LNCaP clone FGC (cell line): ENCODE measurements at regions not wholly inside any gene's neighbourhood (a gene's known extent, or its start where the extent isn't known, plus 50 kb on each side); places are given as distances from the start of the nearest gene placed in this dataset.

Experiments
- DNase-seq: peaks from one replicate; pipeline ENCODE4 v3.0.0-alpha.2; 2011; ENCODE audit warnings: low read depth
- H3K4me3 ChIP-seq: 2 replicates; pipeline ENCODE4 v1.5.1; 2011; ENCODE audit warnings: mild to moderate bottlenecking, low read depth, low read length, control low read depth
- TF ChIP-seq, protein P1 (sequence below): IDR thresholded peaks from 2 replicates; pipeline ENCODE4 v1.5.1; 2012; ENCODE audit warnings: mild to moderate bottlenecking; ENCODE audit not compliant: control insufficient read depth, insufficient read depth; ENCODE audit errors: extremely low read depth

DNA sequence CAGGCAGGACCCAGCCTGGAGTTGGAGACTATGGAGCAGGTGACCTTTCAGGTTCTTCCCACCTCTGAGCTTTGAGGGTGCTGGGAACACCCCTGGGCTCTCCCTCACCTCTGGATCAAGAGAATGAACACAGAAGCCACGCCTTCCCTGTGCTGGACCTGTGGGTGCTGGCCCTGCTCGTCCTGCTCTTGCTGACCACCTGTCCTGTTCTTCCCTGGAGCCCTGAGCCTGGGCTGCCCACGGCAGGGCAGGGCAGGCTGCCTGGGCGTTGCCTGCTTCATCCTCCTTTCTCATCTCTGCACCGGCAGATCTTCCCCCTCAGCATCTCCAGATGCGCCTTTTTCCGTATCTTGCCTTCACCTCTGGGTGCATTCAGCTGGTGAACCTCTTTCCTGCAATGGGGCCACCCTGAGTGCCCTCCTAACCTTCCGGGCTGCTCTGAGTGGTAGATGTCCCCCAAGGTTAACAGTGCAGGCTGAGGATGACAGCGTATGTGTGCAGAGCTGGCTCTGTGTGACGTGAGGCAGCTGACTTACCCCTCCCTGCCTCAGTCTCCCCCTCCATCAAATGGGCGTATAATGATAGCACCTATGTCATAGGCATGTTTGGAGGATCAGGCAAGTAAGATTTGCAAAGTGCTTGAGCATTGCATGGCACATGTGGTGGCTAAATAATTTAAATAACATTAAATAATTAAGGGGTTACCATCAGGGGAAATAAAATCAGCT is 225.8 kb upstream of the CIBAR2 start:
- H3K4me3 ChIP-seq, result no peak overlapping the region
- TF ChIP-seq, protein P1, sequence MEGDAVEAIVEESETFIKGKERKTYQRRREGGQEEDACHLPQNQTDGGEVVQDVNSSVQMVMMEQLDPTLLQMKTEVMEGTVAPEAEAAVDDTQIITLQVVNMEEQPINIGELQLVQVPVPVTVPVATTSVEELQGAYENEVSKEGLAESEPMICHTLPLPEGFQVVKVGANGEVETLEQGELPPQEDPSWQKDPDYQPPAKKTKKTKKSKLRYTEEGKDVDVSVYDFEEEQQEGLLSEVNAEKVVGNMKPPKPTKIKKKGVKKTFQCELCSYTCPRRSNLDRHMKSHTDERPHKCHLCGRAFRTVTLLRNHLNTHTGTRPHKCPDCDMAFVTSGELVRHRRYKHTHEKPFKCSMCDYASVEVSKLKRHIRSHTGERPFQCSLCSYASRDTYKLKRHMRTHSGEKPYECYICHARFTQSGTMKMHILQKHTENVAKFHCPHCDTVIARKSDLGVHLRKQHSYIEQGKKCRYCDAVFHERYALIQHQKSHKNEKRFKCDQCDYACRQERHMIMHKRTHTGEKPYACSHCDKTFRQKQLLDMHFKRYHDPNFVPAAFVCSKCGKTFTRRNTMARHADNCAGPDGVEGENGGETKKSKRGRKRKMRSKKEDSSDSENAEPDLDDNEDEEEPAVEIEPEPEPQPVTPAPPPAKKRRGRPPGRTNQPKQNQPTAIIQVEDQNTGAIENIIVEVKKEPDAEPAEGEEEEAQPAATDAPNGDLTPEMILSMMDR, result no peak
- DNase-seq, result no peak

DNA sequence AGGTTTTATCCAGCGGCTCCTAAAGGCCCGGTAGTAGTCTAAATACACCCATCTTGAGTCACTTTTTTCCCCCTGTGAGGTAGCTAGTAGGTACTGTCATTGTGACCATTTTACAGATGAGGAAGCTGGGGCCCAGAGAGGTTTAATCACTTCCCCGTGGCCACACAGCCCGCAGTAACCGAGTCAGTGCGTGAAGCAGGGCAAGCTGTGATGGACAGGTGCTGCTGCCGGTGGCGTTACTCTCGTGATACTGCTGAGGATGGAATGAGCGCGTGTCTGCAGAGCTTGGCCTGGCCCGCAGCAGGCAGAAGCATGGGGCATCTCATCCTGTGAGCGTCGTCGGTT is 226.3 kb upstream of the CIBAR2 start:
- no peak overlapping the region for H3K4me3 ChIP-seq
- TF ChIP-seq, protein P1, result no peak
- no peak for DNase-seq

DNA sequence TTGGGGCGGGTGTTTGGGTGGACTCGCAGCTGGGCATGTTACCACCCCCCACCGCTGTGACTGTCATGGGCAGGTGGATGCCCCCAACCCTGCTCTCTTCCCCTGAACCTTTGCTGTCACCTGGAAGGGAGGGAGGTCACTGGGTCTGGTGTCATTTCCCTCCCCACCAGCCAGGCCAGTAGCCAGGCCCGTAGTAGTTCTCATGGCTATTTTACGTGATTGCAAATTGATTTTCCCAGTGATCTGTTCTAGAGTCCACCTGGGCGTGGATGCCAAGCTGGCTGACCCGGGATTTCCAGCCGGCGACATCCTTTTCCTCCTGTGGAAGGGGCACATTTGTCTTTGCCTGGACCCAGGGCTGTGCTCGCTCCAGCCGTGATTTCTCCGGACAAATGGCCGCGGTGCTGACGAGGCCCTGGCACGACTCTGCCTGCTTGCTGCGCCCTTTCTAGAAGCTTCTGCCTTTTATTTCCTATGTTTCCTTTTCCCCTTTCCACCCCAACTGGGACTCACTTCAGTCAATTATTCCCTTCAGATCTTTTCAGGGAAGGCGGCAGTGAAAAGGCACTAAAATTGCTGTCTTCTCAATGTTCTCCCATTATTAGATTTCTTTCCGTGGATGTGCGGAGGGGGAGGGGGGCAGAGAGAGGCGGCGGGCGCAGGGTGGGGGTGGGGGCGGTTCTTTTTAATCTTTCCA is 226.9 kb upstream of the CIBAR2 start:
- TF ChIP-seq, protein P1, result no peak
- no peak for DNase-seq
- H3K4me3 ChIP-seq, result no peak overlapping the region

DNA sequence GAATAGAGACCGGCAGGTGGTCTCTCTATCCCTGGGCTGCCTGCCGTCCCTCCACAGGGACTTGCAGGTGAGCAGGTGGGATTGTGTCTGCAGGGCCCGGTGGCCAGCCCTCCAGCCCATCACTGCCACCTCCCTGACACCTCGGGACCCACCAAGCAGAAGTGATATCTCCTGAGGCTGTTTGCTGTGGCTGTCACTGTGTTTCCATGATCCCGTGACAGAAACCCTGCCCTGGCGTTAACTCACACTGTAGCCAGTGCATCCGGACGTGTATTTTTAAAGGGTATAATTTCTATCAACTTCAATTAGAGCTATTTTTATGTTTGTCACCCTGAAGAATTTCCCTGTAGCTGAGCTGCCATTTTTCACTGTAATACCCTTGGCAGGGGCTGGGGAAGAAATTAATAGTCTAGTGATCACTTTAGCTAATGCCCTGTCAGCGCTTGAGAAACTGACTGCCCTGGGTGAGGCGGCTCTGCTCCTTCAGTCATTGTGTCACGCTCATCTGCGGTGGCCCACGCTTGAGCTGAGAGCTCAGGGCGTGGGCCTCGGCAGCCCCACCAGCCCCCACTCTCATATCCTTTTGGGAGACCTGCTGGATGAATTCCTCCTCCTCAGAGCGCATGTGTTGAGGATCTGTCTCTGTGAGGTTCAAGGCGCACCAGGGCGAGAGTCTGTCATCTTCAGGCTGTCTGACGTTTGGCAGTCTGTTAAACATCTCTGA is 229.9 kb upstream of the CIBAR2 start:
- no peak for DNase-seq
- no peak overlapping the region for H3K4me3 ChIP-seq
- TF ChIP-seq, protein P1, result no peak

DNA sequence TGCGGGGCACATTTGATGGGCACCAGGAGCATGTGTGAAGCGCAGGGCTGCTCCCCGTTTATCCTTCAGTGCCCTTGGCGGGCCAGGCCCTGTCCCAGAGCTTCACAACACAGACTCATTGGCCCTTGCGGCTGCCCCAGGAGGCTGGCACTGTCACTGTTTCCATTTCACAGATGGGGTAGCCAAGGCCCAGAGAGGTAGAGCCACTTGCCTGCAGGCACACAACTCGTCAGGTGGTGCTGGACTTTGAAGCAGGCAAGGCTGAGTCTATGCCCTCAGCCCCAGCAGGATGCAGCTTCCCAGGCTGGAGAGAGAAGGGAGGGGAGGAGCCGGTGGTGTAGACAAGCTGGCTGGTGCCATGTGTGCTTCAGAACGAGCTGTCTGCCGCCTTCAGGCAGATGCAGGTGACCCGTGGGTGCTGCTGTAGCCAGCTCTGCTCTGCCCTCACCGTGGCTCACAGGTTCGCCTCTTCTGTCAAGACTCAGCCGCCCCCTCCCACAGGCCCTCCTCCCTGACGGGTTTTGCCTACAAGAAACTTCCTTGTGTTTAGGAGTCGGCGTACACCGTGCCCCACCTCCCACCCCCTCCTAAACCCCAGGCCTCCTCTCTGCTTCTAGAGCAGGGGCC is 232.3 kb upstream of the CIBAR2 start:
- TF ChIP-seq, protein P1, result no peak
- H3K4me3 ChIP-seq, result no peak overlapping the region
- no peak for DNase-seq

DNA sequence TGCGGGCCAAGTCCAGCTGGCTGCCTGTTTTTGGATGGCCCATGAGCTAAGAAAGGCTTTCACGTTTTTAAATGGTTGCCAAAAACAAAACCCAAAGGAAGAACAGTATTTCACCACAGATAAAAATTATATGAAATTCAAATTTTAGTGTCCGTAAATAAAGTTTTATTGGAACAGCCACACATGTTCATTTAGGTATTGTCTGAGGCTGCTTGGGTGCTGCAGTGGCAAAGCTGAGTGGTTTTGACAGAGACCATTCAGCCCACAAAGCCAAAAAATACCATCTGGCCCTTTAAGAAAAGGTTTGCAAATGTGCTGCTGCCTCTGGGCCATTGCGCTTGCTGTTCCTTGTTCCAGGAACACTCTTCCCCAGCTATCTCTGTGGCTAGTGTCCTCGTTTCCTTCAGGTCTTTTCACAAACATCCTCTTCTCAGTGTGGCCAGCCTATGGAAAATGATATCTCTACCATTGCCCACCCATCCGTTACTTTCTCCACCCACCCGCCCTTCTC is 232.9 kb upstream of the CIBAR2 start:
- no peak overlapping the region for H3K4me3 ChIP-seq
- DNase-seq, result no peak
- TF ChIP-seq, protein P1, result no peak
